HG02571 (cell line): ENCODE measurements at regions not wholly inside any gene's neighbourhood (a gene's known extent, or its start where the extent isn't known, plus 50 kb on each side); places are given as distances from the start of the nearest gene placed in this dataset.

Source experiments
- ATAC-seq: cut with Tn5 transposase; IDR thresholded peaks from one replicate; pipeline ENCODE4 v1.9.1; 2021; ENCODE audit warnings: mild to moderate bottlenecking, moderate library complexity; ENCODE audit not compliant: unreplicated experiment

- no peak for ATAC-seq
These were observed 50.3 kb upstream of the GADD45G start for GRCh38 chr9:89554307-89555035.

- ATAC-seq, result no peak
These were observed 51.3 kb upstream of the GADD45G start for GRCh38 chr9:89553451-89554010.

- no peak for ATAC-seq
These were observed 52.5 kb upstream of the SEMA4D start for GRCh38 chr9:89550346-89550927.

GRCh38 chr9:89549031-89549644 is 51.2 kb upstream of the SEMA4D start:
- ATAC-seq, result peak; percentile 89

- ATAC-seq, result no peak
These were observed 50.2 kb upstream of the SEMA4D start for GRCh38 chr9:89548071-89548638.
